HG02623 (cell line): ENCODE measurements at regions not wholly inside any gene's neighbourhood (a gene's known extent, or its start where the extent isn't known, plus 50 kb on each side); places are given as distances from the start of the nearest gene placed in this dataset.

ENCODE experiments used
- ATAC-seq: cut with Tn5 transposase; IDR thresholded peaks from one replicate; pipeline ENCODE4 v1.9.1; 2021; ENCODE audit warnings: moderate library complexity; ENCODE audit not compliant: unreplicated experiment

DNA sequence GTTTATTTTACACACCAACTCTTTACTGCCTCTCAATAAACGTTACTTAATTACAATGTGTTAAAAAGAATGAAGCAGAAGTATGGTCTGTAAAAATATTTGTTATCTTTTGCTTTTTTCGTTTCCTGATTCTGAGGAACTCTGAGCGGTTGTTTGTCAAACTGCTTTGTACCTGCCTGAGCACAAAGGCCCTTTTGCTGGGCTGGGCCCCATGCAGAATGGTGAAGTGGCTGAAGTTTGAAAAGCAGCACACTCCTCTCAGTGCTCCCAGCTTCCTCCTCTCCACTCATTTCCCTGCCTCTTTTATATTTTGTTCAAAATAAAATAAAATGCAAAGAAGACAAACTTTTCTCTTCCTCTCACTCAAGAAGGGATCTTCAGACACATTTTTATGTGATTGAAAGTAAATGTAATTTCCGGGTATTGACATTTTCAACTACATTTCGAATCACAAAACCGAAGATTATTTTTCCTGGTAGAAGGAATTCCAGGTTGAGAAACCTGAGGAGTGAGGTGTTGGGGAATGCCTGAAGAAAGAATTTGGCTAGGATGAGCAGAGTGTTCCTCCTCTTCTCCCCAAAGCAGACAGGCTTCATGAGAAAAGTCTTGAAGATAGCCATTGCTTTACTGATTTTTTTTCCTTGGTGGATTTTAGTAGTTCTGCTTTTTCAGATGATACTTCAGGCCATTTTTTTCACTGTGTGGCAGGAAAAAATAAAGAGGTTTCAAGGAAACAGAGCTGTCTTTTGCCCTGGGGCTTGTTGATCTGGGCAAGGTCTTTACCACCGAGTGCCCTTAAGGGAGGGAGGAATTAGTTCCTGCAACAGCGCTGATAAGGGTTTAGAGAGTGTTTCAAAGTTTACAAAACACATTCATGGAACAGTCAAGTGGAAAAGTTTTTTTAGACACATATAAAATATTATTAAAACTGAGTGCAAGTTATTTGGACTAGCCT, 229.8 kb downstream of the NFKBIZ start:
- ATAC-seq = no peak

DNA sequence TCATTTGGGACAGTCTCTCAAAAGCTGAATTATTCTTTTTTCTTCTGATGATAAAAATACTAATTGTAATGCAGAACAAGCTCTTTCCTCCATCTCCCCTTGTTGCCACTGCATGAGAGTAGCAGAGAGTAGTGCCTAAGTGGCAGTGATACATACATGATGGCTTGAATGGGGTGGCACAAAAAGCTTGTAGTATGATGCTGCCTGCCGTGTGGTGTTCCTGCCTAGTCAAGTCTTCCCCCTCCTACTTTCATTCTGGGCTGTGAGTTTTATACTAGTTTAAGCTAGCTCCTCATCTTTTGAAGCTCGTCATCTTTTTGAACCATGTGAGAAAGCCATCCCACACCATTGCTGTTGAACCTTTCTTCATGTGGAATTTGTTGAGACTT, 230.5 kb downstream of the NFKBIZ start:
- no peak for ATAC-seq

DNA sequence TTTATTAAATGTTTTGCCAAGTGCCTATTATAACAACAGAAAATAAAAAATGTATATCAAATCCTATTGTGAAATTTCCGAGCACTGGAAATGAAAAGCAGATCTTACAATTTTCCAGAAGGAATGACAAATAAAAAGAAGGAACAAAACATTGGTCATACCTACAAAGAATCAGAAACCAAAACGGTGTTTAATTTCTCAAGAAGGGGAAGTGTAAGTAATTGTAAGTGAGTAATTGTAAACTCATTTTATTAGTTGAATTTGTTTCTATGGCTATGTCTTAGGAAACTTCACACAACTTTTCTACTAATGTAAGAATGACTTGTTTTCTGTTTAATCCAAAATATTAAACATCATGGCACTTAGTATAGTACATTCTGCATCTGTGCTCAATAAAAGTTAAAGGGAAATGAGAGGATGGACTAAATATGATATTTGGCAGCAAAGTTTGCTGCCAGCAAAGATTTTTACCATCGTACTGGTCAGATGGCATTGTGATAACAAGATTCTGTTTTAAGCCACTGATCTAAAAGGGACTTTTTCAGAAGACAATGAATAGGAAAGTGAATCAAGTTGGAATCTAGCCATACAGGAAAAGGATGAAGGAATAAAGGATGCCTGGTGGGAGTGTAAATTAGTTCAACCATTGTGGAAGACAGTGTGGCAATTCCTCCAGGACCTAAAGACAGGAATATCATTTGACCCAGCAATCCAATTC, 232.4 kb downstream of the NFKBIZ start:
- ATAC-seq = no peak

DNA sequence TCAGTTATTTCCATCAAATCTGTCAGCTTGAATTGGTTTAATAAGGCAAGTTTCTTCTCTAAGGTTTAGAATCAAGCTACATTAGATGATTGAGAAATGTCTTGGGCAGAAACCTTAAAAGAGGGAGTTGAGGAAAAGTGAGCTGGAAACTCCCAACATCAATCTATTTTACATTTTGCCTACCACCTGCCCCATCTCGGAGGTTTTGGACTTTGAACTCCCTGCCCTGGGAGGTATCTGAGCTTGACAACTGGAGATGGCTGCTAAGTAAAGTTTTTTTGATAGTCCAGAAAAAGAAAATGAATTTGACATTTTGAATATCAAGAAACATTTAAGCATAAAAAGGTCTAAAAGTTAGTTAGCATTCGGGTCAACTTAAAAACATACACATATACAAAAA, 234.2 kb downstream of the NFKBIZ start:
- no peak for ATAC-seq

DNA sequence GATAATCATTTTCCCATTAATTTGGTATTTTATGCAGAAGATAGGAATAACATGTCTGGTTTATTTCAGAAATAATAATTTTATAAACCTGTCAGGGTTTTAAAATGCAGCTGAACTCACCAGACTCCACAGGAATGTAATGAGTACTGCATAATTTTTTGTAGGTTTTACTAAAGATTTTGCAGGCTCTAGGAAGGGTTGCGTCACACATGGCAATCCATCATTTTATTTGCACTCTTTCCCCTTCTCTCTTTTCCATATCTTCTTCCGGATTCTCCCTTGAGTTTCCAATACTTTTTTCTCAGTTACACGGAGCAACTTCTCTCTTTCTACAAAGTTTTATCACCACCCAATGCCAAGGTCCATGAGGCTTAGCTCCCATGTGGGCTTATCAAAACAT, 234.7 kb downstream of the NFKBIZ start:
- ATAC-seq = no peak

DNA sequence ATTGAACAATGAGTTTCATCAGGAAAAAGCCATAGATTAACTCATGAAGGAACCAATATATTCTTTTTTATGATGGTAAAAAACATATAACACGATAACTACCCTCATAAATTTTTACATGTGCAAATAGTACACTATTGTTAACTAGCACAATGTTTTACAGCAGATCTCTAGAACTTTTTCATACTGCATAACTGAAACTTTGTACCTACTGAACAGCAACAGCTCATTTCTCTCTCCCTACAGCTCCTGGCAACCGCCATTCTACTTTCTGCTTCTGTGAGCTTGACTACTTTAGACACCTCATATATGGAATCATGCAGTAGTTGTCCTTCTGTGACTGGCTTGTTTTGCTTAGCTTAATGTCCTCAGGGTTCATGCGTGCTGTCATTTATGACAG, 235.4 kb downstream of the NFKBIZ start:
- ATAC-seq = no peak

DNA sequence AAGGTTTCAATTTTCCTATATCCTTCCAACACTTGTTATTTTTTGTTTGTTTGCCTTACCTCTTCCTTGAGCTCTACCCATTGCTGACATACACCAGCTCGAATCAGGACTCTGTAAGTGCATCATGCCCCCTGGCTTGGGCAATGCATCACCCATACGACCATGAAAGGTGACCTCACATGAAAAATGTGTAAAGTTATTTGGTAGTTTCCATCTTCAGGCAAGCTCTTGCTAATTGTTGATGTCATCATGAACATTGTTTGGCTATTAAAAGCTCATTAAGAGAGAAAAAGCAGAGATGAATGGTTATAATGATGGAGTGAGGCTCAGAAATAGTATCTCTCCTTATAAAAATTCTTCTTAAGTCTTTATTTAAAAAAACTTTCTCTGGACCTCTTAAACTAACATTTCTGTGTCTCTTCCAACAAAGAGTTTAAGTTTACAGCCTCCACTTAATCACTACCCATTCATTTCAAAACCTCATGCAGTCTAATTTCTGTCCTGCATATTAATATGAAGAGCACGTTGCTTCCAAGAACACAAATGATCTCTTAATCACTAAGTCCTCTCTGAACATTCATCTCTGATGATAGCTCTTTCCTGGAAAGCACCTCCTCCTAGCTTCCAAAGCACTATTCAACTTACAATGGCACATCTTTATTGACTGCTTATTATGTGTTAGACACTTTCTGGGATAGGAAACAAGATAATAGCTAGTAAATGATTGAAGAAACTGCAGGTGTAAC, 236.3 kb downstream of the NFKBIZ start:
- no peak for ATAC-seq

DNA sequence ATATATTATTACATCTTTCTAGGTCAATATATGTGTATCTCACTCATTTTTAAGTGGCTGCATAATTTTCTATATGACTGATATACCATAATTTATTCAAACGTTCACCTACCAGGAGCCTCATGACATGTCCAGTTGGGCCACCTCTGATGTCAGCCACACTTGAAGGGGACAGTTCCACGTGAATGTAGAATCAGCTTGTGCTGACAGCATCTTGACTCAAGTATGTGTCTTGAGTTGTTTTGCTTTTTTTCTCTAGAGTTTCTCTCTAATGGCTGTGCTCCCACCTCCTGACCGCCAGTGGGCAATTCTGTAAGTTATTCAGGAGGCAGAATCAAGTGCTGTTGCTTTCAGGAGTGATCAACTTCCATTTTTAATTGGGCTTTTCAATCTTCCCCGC, 237.9 kb downstream of the NFKBIZ start:
- no peak for ATAC-seq

DNA sequence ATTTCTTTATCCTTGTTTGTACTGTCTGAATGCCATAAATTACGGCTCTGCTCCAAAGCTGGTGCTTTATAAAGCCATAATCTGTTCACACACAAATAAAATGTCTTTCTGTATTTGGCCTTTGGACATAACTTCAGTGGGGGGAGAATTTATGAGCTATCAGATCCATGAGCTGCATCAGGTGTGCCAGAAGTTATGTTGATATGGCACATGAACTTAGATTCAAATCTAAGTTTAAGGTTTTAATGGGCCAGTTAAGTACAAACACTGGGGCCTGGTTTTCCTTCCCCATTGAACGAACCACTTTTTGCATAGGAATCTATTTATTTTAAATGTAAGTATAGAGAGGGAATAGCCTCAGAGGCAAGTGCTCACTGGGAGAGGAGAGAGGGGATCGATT, 239.9 kb downstream of the NFKBIZ start:
- no peak for ATAC-seq

DNA sequence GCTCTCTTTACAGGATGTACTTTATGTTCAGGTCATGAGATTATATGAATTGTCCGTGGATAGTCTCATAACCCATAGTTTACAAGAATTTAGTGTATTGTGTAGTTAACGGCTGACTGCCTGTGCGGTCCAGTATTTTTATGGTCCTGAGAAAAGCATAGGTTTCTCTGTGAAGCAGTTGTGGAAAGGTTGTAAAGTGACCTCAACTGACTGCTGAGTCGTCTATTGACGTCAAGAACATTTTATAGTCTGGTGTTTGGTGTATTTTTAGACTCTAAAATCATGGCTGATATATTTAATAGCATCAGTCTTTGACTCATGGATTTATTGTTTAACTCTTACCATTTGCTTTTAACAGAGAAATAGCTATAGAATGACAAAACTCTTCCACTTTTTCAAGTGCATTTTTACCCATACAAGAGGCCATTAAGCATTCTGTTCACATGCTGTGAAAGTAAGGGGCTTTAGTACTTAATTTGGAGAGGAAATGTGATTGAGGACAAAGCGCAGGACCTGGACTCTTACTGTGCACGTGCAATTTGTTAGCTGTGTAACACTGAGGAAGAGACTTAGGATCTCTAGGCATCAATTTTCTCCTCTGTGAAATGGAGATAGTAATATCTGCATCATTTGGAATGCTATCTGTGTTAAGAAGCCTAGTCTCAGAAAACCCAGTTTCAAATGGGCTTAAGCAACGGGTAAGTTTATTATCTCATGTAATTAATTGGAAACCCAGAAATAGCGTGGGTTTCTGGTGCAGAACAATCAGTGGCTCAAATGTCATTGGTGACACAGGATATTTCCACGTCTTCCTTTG, 240.8 kb downstream of the NFKBIZ start:
- no peak for ATAC-seq

DNA sequence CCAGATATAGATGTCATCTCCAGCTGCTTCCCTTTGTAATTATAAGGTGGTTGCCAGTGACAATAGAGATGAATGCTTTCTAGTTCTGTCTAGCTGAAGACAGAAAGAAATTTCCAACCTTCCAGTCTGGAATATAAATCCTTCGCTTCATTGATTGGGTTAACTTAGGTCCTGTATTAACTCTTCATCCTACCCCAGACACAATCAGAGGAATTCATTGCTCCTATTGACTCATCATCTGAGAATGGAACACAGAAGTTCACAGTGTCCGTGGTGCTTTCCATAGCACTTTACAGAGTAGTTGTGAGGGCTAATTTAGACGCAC, 241.4 kb downstream of the NFKBIZ start:
- ATAC-seq = no peak

DNA sequence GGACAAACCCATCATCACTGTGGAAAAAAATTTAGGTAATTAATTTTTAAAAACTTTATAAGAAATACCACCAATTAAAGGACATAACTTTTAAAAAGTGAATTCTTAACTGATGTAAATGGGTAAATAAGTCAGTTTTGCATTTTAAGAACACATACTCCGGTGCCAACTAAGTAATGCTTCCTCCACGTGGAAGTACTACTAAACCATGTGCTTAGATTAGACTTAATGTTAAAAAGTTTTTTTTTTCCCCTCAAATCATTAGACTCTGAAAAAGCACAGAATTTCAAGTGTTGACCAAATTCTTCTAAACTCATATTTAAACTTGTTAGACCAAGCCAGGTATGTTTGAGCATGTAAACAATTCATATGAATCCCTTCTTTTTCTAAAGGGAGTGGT, 242.0 kb downstream of the NFKBIZ start:
- no peak for ATAC-seq

DNA sequence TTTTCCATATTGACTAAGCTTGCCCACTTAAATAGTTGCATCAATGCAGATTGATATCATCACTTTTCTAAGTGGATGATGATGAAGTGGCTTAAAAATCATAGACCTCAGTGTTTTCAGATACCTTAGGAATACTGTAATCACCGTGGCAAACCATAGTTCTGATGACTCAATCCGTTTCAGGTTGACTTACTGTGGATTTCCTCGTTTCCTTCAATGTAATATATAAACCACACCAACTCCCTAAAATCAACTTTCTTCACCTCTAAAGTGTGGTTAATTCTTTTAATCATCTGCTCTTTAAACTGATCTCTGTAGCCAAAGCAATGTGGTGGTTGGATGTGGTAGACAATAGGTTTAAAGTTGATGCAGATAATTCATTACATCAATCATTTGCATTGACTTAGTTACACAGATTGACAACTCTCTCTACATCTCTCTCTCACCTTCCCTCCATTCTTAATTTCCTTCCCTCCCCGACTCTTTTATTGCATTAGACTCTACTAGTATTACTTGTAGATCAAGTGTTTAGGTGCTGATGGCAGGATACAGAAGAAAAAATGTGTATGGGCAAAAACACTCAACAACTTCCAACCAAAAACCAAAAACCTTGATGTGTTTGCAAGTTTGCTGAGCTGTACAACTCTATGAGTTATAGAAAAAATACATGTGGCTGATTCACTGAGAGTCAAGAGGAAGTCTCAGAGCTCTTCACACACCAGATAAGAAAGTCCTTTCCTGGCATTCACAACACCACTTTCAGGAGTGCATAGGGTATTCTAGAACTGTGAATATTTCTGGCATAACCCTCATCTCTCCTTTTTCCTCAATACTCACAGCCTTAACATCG, 243.5 kb downstream of the NFKBIZ start:
- no peak for ATAC-seq

DNA sequence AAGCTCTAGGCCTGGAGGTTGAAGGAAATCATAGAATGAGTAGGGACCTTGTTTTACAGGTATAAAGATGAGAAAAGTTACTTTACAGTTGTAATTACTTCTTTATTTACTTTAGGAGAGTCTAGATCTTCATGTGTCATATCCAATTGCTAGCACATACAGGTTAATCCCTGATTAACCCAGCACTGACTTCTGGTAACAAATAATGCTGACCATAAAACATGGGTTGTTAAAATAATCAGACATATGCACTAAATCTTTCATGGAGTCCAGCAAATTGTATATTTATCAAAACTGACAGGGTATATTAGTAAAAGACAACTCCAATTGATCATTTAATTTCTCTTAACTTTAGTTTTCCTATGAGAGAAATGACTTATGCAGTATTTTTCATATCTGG, 245.2 kb downstream of the NFKBIZ start:
- ATAC-seq = no peak

DNA sequence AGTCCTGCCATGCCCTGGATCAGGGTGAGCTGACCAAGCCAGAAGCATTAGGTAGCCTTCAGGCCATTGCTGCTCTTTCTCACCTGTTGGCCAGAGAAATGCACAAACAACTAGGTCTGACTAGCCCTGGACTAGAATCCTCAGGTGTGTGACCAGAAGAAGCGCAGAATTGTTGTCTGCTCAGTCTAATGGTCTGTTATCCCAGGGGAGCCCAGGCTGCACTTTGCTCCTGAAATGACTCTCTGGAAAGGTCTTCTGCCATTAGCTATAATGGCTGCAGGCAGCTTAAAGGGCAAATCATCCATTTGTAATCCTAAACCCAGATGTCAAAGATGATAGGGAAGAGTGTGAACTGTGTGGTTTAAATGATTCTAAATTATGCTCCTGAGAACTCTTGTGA, 246.1 kb downstream of the NFKBIZ start:
- no peak for ATAC-seq

DNA sequence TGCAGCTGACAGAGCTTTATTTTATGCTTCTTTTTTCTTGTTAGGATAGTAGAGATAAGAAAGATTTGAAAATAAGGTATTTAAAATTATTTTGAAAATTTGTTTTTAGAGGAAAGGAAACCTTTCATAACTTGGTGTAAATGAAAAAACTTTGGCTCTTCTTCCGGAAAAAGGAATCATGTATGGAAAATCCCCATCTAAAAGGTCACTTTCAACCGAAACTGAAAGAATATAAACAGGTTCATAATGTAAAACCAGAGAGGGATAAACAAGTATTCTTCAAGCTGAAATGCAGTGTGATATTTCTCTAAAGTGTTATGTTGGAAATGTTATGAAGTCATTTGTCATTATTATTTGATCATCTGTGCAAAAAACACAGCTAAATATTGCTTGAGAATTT, 246.8 kb downstream of the NFKBIZ start:
- no peak for ATAC-seq

DNA sequence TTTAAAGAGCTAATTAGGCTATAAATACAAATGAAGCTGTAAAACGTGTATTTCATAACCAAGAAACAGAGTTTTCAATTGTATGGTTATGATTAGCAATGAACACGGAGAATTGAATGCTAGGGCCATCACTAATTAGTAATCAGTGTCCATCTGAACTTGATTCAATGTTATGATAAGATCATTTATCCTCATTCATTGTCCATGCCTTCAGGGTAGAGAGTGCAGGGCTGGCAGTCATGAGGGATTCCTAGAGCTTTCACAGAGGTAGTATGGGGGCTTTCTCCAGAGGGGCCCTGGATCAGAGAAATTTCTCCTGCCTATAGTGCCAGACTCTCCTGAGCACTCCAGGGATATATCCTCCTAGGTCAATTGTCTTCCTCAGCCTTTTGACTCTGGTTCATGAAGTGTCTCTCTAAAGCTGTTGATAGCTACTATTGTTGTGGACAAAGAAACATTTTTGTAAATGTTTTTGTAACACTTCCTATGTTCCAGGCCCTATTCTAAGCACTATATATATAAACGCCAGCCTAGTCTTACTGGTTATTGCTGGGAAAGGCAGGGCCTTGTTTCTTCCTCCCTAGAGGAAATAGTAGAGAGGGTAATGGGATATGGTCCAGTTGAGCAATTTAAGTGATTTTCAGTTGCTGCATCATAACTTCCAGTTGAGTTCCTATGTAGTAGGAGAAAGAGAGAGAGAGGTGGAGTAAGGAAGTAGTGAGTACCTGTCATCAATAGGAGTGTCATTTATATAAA, 249.0 kb downstream of the NFKBIZ start:
- ATAC-seq = no peak

DNA sequence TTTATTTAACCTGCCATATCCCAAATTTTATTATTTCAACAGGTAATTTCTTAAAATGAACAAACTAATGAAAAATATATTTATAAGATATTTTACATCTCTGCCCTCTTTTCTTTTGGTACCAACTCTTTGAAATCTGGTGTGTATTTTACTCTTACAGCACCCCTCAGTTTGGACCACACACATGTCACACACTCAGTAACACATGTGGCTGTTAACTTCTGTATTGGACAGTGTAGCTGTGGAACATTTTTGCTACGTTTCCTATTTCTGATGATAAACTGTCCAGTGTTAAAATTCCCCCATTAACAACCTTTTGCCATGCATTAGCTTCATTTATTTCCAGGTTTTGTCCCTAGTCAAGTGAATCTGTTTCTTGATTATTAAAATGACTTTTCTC, 250.6 kb downstream of the NFKBIZ start:
- no peak for ATAC-seq

DNA sequence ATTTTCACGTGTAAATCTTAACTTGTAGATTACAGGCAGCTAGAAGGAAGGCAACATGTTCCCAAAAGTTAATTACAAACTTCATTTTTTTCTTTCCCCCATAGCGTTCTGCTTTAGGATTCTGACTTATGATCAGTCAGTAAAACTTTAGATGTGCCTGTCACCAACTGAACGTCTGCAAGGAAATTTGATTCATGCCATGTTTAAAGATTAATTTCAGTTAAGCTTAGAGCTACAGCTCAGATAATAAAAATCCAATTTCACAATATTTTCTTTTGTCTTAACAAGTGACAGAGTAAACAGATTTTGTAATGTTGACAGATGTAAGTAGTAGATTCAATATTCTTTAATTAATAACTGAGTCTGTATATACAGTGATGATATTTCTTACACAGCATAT, 253.1 kb downstream of the NFKBIZ start:
- ATAC-seq = no peak
